K562 (cell line): ENCODE measurements at regions not wholly inside any gene's neighbourhood (a gene's known extent, or its start where the extent isn't known, plus 50 kb on each side); places are given as distances from the start of the nearest gene placed in this dataset.

Experiments used
- ATAC-seq: fragments of 200-7000 bp; cut with Tn5 transposase; 3 replicates; pipeline ENCODE4 v1.9.1; 2020; ENCODE audit warnings: moderate library complexity
- BruUV-seq: library from RNA; stranded (reverse); fragments of 400-500 nt; replicated peaks from 2 replicates; lab custom pipeline; 2021; lab: Mats Ljungman, UMichigan
- CTCF ChIA-PET: fragments of 300-600 bp; formaldehyde crosslinking; extraction: SDS; loops from one replicate; lab custom pipeline; 2021; ENCODE audit warnings: low intra/inter-chr PET ratio; lab: Yijun Ruan, JAX
- POLR2A ChIA-PET: fragments of 300-600, 350-650 bp; sonication (Branson Sonifier 250); formaldehyde crosslinking; extraction: SDS; loops from one replicate; lab custom pipeline; 2021; ENCODE audit warnings: antibody characterized with exemption, inconsistent platforms; lab: Yijun Ruan, JAX
- DNase-seq, 4 experiments: peaks; one replicate each; pipeline versions ENCODE4 v3.0.0 to v3.0.0-alpha.2; 2011 to 2018; ENCODE audit warnings: low spot score in 3 of 4, mixed read lengths in 3 of 4; ENCODE audit errors: extremely low read depth in 1 of 4
- FAIRE-seq: peaks from 2 replicates; lab custom pipeline; 2011; peaks lifted over from hg19 to GRCh38; lab: Jason Lieb, UNC
- H2AFZ ChIP-seq: 2 replicates; pipeline ENCODE4 v1.6.0; 2011; ENCODE audit warnings: low read depth, low read length, control low read depth, inconsistent platforms
- H3K27ac ChIP-seq: fragments of 200-600 bp; 3 replicates; pipeline ENCODE4 v1.8.0; 2011; ENCODE audit warnings: low read depth, mild to moderate bottlenecking, control low read depth, inconsistent platforms, low read length, moderate library complexity, mixed read lengths; ENCODE audit errors: extremely low read depth
- H3K27me3 ChIP-seq, 2 experiments: fragments of 300-600 bp in 1 of 2; 2 replicates in 1 of 2; 3 replicates in 1 of 2; pipeline versions ENCODE4 v1.6.0 to v1.8.0; 2011; ENCODE audit warnings: inconsistent platforms in 2 of 2, low read length in 2 of 2, mild to moderate bottlenecking in 1 of 2, mixed read lengths in 1 of 2, moderate library complexity in 1 of 2; ENCODE audit not compliant: control insufficient read depth in 2 of 2, insufficient read depth in 2 of 2
- H3K36me3 ChIP-seq: fragments of 300-600 bp; 3 replicates; pipeline ENCODE4 v1.8.0; 2011; ENCODE audit warnings: mild to moderate bottlenecking, low read length, inconsistent platforms; ENCODE audit not compliant: control insufficient read depth, insufficient read depth
- H3K4me1 ChIP-seq, 2 experiments: fragments of 200-600 bp in 1 of 2; replicated peaks in 1 of 2; 2 replicates in 1 of 2; 3 replicates in 1 of 2; pipeline versions ENCODE4 v1.5.1 to v1.8.0; 2011; ENCODE audit warnings: inconsistent platforms in 2 of 2, low read length in 2 of 2, mild to moderate bottlenecking in 1 of 2, mixed read lengths in 1 of 2, moderate library complexity in 1 of 2; ENCODE audit not compliant: control insufficient read depth in 2 of 2, insufficient read depth in 2 of 2
- H3K4me2 ChIP-seq: 2 replicates; pipeline ENCODE4 v1.6.1; 2011; ENCODE audit warnings: low read length, control low read depth, inconsistent platforms, mixed read lengths; ENCODE audit not compliant: insufficient read depth
- H3K4me3 ChIP-seq: fragments of 200-600 bp; sonication (generic), shearing (Covaris generic); 2 replicates; pipeline ENCODE4 v1.5.1; 2016; ENCODE audit warnings: control low read depth, inconsistent platforms
- H3K79me2 ChIP-seq: fragments of 200-600 bp; 3 replicates; pipeline ENCODE4 v1.8.0; 2011; ENCODE audit warnings: low read length, inconsistent platforms; ENCODE audit not compliant: control insufficient read depth, insufficient read depth
- H3K9ac ChIP-seq, 2 experiments: 2 replicates each; pipeline versions ENCODE4 v1.6.0 to v1.6.1; 2011; ENCODE audit warnings: low read depth in 2 of 2, low read length in 2 of 2, control low read depth in 1 of 2, inconsistent platforms in 1 of 2, mild to moderate bottlenecking in 1 of 2, mixed read lengths in 1 of 2; ENCODE audit not compliant: insufficient read depth in 1 of 2
- H3K9me1 ChIP-seq: one replicate; pipeline ENCODE4 v1.6.0; 2011; ENCODE audit warnings: inconsistent platforms, mild to moderate bottlenecking, low read length, moderate library complexity; ENCODE audit not compliant: control insufficient read depth, insufficient read depth
- H3K9me3 ChIP-seq: replicated peaks from 2 replicates; pipeline ENCODE4 v1.5.1; 2011; ENCODE audit warnings: low read depth, low read length, inconsistent platforms; ENCODE audit not compliant: control insufficient read depth, insufficient read depth
- H4K20me1 ChIP-seq: replicated peaks from 2 replicates; pipeline ENCODE4 v1.6.1; 2011; ENCODE audit warnings: low read length, inconsistent platforms, mixed read lengths; ENCODE audit not compliant: control insufficient read depth, insufficient read depth
- CEBPB ChIP-seq: fragments of 450-650 bp; IDR thresholded peaks from 2 replicates; pipeline ENCODE4 v1.6.1; 2016; ENCODE audit warnings: missing genetic modification characterization, missing compliant biosample characterization
- ERF ChIP-seq: fragments of 450-650 bp; formaldehyde crosslinking; IDR thresholded peaks from 2 replicates; pipeline ENCODE4 v1.4.0; 2020; ENCODE audit warnings: mild to moderate bottlenecking, mixed read lengths
- MCM3 ChIP-seq: fragments of 450-650 bp; IDR thresholded peaks from 2 replicates; pipeline ENCODE4 v1.6.1; 2016
- NR3C1 ChIP-seq: sonication (generic); formaldehyde crosslinking; IDR thresholded peaks from 2 replicates; pipeline ENCODE4 v1.8.1; 2022; ENCODE audit warnings: missing genetic modification reagents
- XRCC3 ChIP-seq: fragments of 450-650 bp; IDR thresholded peaks from 2 replicates; pipeline ENCODE4 v1.6.1; 2017; ENCODE audit warnings: mild to moderate bottlenecking, moderate library complexity
- WGBS: fragments of 100-300 bp; shearing (Covaris generic); methylation state at CpG from one replicate; pipeline ENCODE4 v1.1.6; 2016; ENCODE audit warnings: low coverage, mixed read lengths; ENCODE audit not compliant: insufficient coverage; ENCODE audit errors: missing lambda C conversion rate; 5-methylcytosine and 5-hydroxymethylcytosine counted together
- in situ Hi-C: fragments of 300-500 bp; cut with MboI; formaldehyde crosslinking; loops from 4 replicates; pipeline ENCODE4 v1.15.0; 2018; ENCODE audit warnings: inconsistent platforms, mixed read lengths
- intact Hi-C: fragments of 100-400 bp; cut with micrococcal nuclease; formaldehyde crosslinking; loops from 2 replicates; pipeline ENCODE4 v1.14.2; 2022
- TF ChIP-seq, protein P1 (sequence below), 2 experiments: IDR thresholded peaks in 1 of 2; conservative IDR thresholded peaks in 1 of 2; 2 replicates each; pipeline ENCODE4 v1.6.1; 2016; ENCODE audit warnings: low read depth in 2 of 2, mild to moderate bottlenecking in 1 of 2, missing compliant biosample characterization in 1 of 2, missing genetic modification characterization in 1 of 2, moderate library complexity in 1 of 2
- TF ChIP-seq, protein P2 (sequence below): sonication (generic); formaldehyde crosslinking; IDR thresholded peaks from 2 replicates; pipeline ENCODE4 v1.8.1; 2023; ENCODE audit warnings: missing genetic modification reagents, mild to moderate bottlenecking, borderline replicate concordance
- TF ChIP-seq, protein P3 (sequence below): fragments of 150-350 bp; IDR thresholded peaks from 2 replicates; pipeline ENCODE4 v1.6.1; 2014; ENCODE audit warnings: low read depth, mild to moderate bottlenecking, low read length, borderline replicate concordance
- TF ChIP-seq, protein P4 (sequence below): fragments of 450-650 bp; IDR thresholded peaks from 2 replicates; pipeline ENCODE4 v1.6.1; 2016; ENCODE audit warnings: mild to moderate bottlenecking

DNA sequence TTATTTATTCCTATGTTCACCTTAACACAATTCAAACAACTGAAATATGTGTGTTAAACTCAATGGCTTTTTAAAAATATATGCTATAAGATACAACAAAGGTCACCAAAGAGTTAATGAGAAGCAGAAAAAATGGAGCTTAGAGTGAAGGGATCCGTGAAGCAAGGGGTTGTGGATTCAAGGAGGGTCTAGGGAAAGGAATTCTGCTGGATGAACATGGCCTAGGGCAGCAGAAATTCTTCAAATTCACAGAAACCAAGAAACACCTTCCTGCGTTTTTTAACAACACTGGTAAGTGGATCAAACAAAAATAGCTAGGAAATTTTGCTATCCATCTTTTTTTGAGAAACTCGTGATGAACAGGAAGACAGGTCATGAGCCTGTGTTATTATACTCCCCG is 59.3 kb upstream of the PLSCR5 start:
- DNase-seq (no peak), ATAC-seq (no peak), FAIRE-seq (no peak)
- intact Hi-C loops (no loop called here), in situ Hi-C loops (no loop called here)
- Histone ChIP-seq H3K9ac (no peak overlapping the region), H2AFZ (no peak overlapping the region), H3K9me3 (no peaks in the 10 kb centered on the region), H3K79me2 (no peaks in the 10 kb centered on the region), H3K9me1 (no peaks in the 10 kb centered on the region), H3K4me1 (no peaks in the 10 kb centered on the region), H4K20me1 (no peaks in the 10 kb centered on the region), H3K36me3 (no peaks in the 10 kb centered on the region), H3K4me3 (no peak overlapping the region), H3K27ac (no peak overlapping the region), H3K4me2 (no peak overlapping the region), H3K27me3 (no peaks in the 10 kb centered on the region)
- ChIA-PET POLR2A (no interaction called here), CTCF (no interaction called here)
- WGBS = 0% methylated on average over 4 of the region's 4 CpGs
- BruUV-seq = no TSS peak
- TF ChIP-seq CEBPB (tag) (no peak), XRCC3 (no peak), MCM3 (no peak), NR3C1 (CRISPR knock-in tag) (no peak), ERF (CRISPR knock-in tag) (no peak)
- TF ChIP-seq, protein P1, sequence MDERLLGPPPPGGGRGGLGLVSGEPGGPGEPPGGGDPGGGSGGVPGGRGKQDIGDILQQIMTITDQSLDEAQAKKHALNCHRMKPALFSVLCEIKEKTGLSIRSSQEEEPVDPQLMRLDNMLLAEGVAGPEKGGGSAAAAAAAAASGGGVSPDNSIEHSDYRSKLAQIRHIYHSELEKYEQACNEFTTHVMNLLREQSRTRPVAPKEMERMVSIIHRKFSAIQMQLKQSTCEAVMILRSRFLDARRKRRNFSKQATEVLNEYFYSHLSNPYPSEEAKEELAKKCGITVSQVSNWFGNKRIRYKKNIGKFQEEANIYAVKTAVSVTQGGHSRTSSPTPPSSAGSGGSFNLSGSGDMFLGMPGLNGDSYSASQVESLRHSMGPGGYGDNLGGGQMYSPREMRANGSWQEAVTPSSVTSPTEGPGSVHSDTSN (CRISPR knock-in tag; IDR thresholded peaks at IDR 0.05; ENCODE audit: low read depth) = no peak
- TF ChIP-seq, protein P1 (tag; conservative IDR thresholded peaks at IDR 0.05; ENCODE audit: low read depth) = no peak
- TF ChIP-seq, protein P2, sequence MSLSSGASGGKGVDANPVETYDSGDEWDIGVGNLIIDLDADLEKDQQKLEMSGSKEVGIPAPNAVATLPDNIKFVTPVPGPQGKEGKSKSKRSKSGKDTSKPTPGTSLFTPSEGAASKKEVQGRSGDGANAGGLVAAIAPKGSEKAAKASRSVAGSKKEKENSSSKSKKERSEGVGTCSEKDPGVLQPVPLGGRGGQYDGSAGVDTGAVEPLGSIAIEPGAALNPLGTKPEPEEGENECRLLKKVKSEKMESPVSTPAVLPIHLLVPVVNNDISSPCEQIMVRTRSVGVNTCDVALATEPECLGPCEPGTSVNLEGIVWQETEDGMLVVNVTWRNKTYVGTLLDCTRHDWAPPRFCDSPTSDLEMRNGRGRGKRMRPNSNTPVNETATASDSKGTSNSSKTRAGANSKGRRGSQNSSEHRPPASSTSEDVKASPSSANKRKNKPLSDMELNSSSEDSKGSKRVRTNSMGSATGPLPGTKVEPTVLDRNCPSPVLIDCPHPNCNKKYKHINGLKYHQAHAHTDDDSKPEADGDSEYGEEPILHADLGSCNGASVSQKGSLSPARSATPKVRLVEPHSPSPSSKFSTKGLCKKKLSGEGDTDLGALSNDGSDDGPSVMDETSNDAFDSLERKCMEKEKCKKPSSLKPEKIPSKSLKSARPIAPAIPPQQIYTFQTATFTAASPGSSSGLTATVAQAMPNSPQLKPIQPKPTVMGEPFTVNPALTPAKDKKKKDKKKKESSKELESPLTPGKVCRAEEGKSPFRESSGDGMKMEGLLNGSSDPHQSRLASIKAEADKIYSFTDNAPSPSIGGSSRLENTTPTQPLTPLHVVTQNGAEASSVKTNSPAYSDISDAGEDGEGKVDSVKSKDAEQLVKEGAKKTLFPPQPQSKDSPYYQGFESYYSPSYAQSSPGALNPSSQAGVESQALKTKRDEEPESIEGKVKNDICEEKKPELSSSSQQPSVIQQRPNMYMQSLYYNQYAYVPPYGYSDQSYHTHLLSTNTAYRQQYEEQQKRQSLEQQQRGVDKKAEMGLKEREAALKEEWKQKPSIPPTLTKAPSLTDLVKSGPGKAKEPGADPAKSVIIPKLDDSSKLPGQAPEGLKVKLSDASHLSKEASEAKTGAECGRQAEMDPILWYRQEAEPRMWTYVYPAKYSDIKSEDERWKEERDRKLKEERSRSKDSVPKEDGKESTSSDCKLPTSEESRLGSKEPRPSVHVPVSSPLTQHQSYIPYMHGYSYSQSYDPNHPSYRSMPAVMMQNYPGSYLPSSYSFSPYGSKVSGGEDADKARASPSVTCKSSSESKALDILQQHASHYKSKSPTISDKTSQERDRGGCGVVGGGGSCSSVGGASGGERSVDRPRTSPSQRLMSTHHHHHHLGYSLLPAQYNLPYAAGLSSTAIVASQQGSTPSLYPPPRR = no peak
- TF ChIP-seq, protein P3, sequence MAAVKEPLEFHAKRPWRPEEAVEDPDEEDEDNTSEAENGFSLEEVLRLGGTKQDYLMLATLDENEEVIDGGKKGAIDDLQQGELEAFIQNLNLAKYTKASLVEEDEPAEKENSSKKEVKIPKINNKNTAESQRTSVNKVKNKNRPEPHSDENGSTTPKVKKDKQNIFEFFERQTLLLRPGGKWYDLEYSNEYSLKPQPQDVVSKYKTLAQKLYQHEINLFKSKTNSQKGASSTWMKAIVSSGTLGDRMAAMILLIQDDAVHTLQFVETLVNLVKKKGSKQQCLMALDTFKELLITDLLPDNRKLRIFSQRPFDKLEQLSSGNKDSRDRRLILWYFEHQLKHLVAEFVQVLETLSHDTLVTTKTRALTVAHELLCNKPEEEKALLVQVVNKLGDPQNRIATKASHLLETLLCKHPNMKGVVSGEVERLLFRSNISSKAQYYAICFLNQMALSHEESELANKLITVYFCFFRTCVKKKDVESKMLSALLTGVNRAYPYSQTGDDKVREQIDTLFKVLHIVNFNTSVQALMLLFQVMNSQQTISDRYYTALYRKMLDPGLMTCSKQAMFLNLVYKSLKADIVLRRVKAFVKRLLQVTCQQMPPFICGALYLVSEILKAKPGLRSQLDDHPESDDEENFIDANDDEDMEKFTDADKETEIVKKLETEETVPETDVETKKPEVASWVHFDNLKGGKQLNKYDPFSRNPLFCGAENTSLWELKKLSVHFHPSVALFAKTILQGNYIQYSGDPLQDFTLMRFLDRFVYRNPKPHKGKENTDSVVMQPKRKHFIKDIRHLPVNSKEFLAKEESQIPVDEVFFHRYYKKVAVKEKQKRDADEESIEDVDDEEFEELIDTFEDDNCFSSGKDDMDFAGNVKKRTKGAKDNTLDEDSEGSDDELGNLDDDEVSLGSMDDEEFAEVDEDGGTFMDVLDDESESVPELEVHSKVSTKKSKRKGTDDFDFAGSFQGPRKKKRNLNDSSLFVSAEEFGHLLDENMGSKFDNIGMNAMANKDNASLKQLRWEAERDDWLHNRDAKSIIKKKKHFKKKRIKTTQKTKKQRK = no peak
- TF ChIP-seq, protein P4, sequence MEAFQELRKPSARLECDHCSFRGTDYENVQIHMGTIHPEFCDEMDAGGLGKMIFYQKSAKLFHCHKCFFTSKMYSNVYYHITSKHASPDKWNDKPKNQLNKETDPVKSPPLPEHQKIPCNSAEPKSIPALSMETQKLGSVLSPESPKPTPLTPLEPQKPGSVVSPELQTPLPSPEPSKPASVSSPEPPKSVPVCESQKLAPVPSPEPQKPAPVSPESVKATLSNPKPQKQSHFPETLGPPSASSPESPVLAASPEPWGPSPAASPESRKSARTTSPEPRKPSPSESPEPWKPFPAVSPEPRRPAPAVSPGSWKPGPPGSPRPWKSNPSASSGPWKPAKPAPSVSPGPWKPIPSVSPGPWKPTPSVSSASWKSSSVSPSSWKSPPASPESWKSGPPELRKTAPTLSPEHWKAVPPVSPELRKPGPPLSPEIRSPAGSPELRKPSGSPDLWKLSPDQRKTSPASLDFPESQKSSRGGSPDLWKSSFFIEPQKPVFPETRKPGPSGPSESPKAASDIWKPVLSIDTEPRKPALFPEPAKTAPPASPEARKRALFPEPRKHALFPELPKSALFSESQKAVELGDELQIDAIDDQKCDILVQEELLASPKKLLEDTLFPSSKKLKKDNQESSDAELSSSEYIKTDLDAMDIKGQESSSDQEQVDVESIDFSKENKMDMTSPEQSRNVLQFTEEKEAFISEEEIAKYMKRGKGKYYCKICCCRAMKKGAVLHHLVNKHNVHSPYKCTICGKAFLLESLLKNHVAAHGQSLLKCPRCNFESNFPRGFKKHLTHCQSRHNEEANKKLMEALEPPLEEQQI = no peak
